Fibroblast of lung (primary cell): ENCODE measurements at regions not wholly inside any gene's neighbourhood (a gene's known extent, or its start where the extent isn't known, plus 50 kb on each side); places are given as distances from the start of the nearest gene placed in this dataset.

Experiments used
- EZH2 ChIP-seq: IDR thresholded peaks from 2 replicates; pipeline ENCODE4 v1.5.1; 2012; ENCODE audit warnings: low read length, control low read depth, mild to moderate bottlenecking; ENCODE audit errors: missing control alignments
- TF ChIP-seq, protein P1 (sequence below), 2 donors: IDR thresholded peaks in 1 of 2; conservative IDR thresholded peaks in 1 of 2; 1 replicate in 1 of 2; 2 replicates in 1 of 2; pipeline ENCODE4 v1.5.1; 2011 to 2012; ENCODE audit warnings: low read length in 2 of 2, control low read depth in 1 of 2, inconsistent platforms in 1 of 2, low read depth in 1 of 2, mild to moderate bottlenecking in 1 of 2

- TF ChIP-seq, protein P1, sequence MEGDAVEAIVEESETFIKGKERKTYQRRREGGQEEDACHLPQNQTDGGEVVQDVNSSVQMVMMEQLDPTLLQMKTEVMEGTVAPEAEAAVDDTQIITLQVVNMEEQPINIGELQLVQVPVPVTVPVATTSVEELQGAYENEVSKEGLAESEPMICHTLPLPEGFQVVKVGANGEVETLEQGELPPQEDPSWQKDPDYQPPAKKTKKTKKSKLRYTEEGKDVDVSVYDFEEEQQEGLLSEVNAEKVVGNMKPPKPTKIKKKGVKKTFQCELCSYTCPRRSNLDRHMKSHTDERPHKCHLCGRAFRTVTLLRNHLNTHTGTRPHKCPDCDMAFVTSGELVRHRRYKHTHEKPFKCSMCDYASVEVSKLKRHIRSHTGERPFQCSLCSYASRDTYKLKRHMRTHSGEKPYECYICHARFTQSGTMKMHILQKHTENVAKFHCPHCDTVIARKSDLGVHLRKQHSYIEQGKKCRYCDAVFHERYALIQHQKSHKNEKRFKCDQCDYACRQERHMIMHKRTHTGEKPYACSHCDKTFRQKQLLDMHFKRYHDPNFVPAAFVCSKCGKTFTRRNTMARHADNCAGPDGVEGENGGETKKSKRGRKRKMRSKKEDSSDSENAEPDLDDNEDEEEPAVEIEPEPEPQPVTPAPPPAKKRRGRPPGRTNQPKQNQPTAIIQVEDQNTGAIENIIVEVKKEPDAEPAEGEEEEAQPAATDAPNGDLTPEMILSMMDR (conservative IDR thresholded peaks at IDR 0.05 in 1 of 2, IDR thresholded peaks at IDR 0.05 in 1 of 2; ENCODE audit: low read depth in 1 of 2, low read length in 2 of 2): no peak
- no peak for TF ChIP-seq EZH2
Observed at GRCh38 chr1:117271129-117271528, 60.4 kb upstream of the VTCN1 start.
